ENCODE measurements at regions not wholly inside any gene's neighbourhood (a gene's known extent, or its start where the extent isn't known, plus 50 kb on each side); places are given as distances from the start of the nearest gene placed in this dataset.

DNA sequence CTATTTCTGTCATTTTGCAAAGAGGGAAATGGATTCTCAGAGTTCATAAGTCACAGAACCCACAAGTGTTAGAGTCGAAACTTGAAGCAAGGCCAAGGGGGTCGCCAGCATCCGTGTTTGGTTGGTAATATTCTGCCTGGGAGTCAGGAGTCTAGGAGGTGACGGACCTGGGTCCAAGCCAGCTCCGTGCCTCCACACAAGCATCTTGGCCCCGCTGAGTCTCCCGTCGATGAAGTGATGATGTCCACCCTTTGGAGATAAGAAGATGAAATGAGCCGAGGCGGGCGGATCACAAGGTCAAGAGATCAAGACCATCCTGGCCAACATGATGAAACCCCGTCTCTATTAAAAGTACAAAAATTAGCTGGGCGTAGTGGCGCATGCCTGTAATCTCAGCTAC is 53.2 kb upstream of the TNRC6C start:
- Histone ChIP-seq H3K36me3 (ENCODE audit: control insufficient read depth in 1 of 2, insufficient read depth in 2 of 2, low read length in 1 of 2) (no peaks in the 10 kb centered on the region), H3K4me1 (ENCODE audit: control insufficient read depth in 1 of 2, insufficient read depth in 2 of 2, low read length in 2 of 2) (no peaks in the 10 kb centered on the region), H3K9me3 (ENCODE audit: control insufficient read depth, low read length) (no peaks in the 10 kb centered on the region), H3K27me3 (ENCODE audit: control insufficient read depth in 1 of 2, insufficient read depth in 2 of 2, low read length in 1 of 2) (no peaks in the 10 kb centered on the region), H3K4me3 (ENCODE audit: low read length in 2 of 2) (no peak overlapping the region), H3K27ac (ENCODE audit: low read depth in 1 of 2, low read length in 2 of 2) (no peak overlapping the region)
- no peak for ATAC-seq (ENCODE audit: low FRiP score)
- intact Hi-C loops (cut with DNase I): no loop called here
- WGBS, 2 donors: 77 to 80% methylated on average over 12 to 14 of the region's 14 CpGs
- DNase-seq: peak; percentile 24 to 58

DNA sequence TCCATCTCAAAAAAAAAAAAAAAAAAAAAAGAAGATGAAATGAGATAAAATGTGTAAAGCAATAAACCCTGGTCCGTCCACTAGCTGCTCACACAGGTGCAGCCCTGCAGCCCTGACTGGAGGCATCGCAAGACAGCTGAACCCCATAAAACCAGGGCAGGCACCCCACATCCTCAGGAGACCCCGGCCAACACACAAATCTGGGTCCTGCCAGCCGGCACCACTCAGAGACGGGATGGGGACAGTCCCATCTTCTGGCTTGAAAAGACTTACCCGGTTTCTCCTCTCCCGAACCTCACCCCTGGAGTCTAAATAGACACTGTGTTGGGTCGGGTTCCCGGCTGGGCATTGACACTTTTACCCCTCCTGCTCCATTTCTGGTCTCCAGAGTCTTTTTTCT is 52.7 kb upstream of the TNRC6C start:
- intact Hi-C loops (cut with DNase I): no loop called here
- Histone ChIP-seq H3K36me3 (ENCODE audit: control insufficient read depth in 1 of 2, insufficient read depth in 2 of 2, low read length in 1 of 2) (no peaks in the 10 kb centered on the region), H3K9me3 (ENCODE audit: control insufficient read depth, low read length) (no peaks in the 10 kb centered on the region), H3K4me3 (ENCODE audit: low read length in 2 of 2) (no peak overlapping the region), H3K27ac (ENCODE audit: low read depth in 1 of 2, low read length in 2 of 2) (no peak overlapping the region), H3K4me1 (ENCODE audit: control insufficient read depth in 1 of 2, insufficient read depth in 2 of 2, low read length in 2 of 2) (no peaks in the 10 kb centered on the region), H3K27me3 (ENCODE audit: control insufficient read depth in 1 of 2, insufficient read depth in 2 of 2, low read length in 1 of 2) (no peaks in the 10 kb centered on the region)
- DNase-seq (peak; percentile 3 to 63), ATAC-seq (ENCODE audit: low FRiP score) (no peak)
- 92 to 93% methylated on average over 9 of the region's 9 CpGs for WGBS, 2 donors

DNA sequence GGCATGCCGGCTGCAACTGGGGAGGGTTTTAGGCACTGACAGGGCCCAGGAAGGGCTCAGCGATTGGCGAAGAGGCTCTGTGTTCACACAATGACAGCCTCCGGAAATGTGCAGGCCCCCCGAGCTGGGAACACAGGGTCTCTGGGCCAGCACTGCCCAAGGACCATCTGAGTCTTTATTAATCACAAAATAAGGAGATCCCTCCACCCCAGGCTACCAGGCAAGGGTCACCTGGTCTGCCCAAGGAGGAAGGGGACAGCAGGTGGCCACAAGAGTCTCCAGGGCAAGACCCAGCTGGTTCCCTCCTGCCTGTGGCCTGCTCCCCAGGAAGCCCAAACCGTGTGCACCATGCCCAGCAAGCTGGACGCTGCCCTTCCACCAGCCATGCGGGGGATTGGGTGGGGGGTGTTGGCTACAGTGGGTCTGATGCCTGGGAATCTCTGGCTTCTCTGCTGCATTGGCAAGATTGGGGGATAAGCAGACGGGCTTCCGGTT is 52.1 kb upstream of the TNRC6C start:
- Histone ChIP-seq H3K27me3 (ENCODE audit: control insufficient read depth in 1 of 2, insufficient read depth in 2 of 2, low read length in 1 of 2) (no peaks in the 10 kb centered on the region), H3K4me1 (ENCODE audit: control insufficient read depth in 1 of 2, insufficient read depth in 2 of 2, low read length in 2 of 2) (no peaks in the 10 kb centered on the region), H3K4me3 (ENCODE audit: low read length in 2 of 2) (no peak overlapping the region), H3K36me3 (ENCODE audit: control insufficient read depth in 1 of 2, insufficient read depth in 2 of 2, low read length in 1 of 2) (no peaks in the 10 kb centered on the region), H3K9me3 (ENCODE audit: control insufficient read depth, low read length) (no peaks in the 10 kb centered on the region), H3K27ac (ENCODE audit: low read depth in 1 of 2, low read length in 2 of 2) (no peak overlapping the region)
- DNase-seq (peak; percentile 22 to 56), ATAC-seq (ENCODE audit: low FRiP score) (no peak)
- intact Hi-C loops (cut with DNase I): no loop called here
- WGBS, 2 donors: 90 to 94% methylated on average over 10 of the region's 10 CpGs

DNA sequence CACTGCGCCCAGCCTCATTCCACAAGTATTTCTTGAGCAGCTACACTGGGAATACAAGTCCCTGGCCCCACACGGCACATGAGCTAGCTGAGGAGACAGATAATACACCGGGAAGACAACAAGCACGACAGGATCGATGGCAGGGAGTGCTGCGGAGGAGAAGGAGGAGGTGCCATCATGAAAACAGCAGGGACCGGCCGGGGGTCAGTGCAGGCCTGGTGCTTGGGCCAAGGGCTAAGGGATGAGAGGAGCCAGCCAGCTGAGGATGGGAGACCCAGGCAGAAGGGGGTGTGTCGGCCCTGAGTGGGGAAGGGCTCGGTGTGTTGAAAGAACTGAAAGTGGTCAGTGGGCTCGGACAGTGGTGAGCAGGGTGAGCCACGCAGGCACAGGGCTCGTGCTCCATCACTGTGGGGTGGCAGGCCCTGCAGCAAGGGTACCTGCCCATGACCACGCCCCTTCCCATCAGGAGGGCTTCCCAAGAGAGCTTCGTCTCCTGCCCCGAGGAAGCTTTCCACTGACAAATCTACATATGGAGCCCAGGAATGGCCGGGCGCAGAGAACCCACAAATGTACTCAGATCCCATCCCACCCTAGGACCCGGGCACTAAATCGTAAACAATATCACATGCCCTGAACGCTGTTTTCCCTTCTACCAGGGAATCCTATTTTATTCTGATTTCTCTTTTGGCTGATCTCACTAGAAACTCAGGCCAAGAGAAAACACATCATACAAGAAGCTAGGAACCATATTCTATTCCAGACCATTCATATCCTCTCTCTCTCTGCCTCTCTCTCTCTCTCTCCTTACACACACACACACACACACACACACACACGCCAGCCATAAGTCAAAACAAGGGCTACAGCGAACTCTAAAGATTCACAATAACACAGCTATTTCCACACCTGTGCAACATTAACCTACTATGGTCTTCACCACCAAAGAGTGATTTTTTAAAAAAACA is 50.7 kb upstream of the TNRC6C start:
- DNase-seq (peak; percentile 35 to 57), ATAC-seq (ENCODE audit: low FRiP score) (no peak)
- intact Hi-C loops (cut with DNase I): no loop called here
- Histone ChIP-seq H3K4me1 (ENCODE audit: control insufficient read depth in 1 of 2, insufficient read depth in 2 of 2, low read length in 2 of 2) (no peaks in the 10 kb centered on the region), H3K4me3 (ENCODE audit: low read length in 2 of 2) (no peak overlapping the region), H3K36me3 (ENCODE audit: control insufficient read depth in 1 of 2, insufficient read depth in 2 of 2, low read length in 1 of 2) (no peaks in the 10 kb centered on the region), H3K27me3 (ENCODE audit: control insufficient read depth in 1 of 2, insufficient read depth in 2 of 2, low read length in 1 of 2) (no peaks in the 10 kb centered on the region), H3K27ac (ENCODE audit: low read depth in 1 of 2, low read length in 2 of 2) (no peak overlapping the region), H3K9me3 (ENCODE audit: control insufficient read depth, low read length) (no peaks in the 10 kb centered on the region)
- 92 to 94% methylated on average over 23 of the region's 23 CpGs for WGBS, 2 donors

DNA sequence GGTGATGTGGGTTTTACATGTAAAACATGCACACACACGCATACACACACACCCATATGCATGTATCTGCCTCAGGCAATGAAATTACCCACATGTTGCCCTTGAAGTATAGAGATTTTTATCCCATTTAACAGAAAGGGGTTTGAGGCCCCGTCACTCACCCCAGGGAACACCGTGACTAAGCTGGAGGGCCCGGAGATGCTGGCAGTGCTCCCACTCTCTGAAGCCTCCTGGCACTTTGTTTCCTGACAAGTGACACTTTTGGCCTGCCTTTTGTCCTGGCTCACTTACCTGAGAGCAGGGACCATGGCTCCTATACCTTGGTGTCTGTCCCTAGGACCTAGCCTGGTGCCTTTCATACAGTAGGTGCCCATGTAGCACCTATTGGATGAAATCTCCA is 50.0 kb upstream of the TNRC6C start:
- ATAC-seq (ENCODE audit: low FRiP score) (no peak), DNase-seq (peak; percentile 29 to 60)
- 44 to 53% methylated on average over 4 of the region's 4 CpGs for WGBS, 2 donors

More for the DNA sequence above, 50.0 kb upstream of the TNRC6C start:
- intact Hi-C loops (cut with DNase I): no loop called here
- H3K4me3 ChIP-seq (ENCODE audit: low read length in 2 of 2): no peak overlapping the region
- no peaks in the 10 kb centered on the region for H3K4me1 ChIP-seq (ENCODE audit: control insufficient read depth in 1 of 2, insufficient read depth in 2 of 2, low read length in 2 of 2)
- no peaks in the 10 kb centered on the region for H3K36me3 ChIP-seq (ENCODE audit: control insufficient read depth in 1 of 2, insufficient read depth in 2 of 2, low read length in 1 of 2)
- no peaks in the 10 kb centered on the region for H3K27me3 ChIP-seq (ENCODE audit: control insufficient read depth in 1 of 2, insufficient read depth in 2 of 2, low read length in 1 of 2)
- H3K27ac ChIP-seq (ENCODE audit: low read depth in 1 of 2, low read length in 2 of 2): no peak overlapping the region
- no peaks in the 10 kb centered on the region for H3K9me3 ChIP-seq (ENCODE audit: control insufficient read depth, low read length)

Small RNAs in the stretch of these regions (microRNA-seq; reads per million reads assigned to microRNA genes)
- 0 to 1.8 reads per million in 2 donors for gene MIR4316
